Hematopoietic multipotent progenitor cell treated with erythropoietin and hydrocortisone succinate and interleukin-3 and kit ligand, for 4 days (in vitro differentiated cells): ENCODE measurements at regions not wholly inside any gene's neighbourhood (a gene's known extent, or its start where the extent isn't known, plus 50 kb on each side); places are given as distances from the start of the nearest gene placed in this dataset.
"Not testable (repeated sequence)": the region's sequence is repeated elsewhere in the genome, so short reads cannot be mapped to it uniquely, and the experiment has no call there.

Experiments
- DNase-seq: peaks from one replicate; pipeline ENCODE4 v3.0.0-alpha.2; 2015

DNA sequence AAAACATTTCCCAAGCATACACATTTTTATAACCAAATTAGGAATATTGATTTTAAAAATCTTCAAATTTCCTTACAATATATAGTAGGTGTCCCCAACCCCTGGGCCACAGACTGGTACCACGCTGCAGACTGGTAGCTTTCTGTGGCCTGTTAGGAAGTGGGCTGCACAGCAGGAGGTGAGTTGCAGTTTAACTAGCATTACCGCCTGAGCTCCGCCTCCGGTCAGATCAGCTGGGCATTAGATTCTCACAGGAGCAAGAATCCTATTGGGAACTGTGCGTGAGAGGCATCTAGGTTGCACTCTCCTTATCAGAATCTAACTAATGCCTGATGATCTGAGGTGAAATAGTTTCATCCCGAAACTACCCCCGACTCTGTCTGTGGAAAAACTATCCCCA lies 62.1 kb downstream of the ZWINT start:
- DNase-seq, result no peak

DNA sequence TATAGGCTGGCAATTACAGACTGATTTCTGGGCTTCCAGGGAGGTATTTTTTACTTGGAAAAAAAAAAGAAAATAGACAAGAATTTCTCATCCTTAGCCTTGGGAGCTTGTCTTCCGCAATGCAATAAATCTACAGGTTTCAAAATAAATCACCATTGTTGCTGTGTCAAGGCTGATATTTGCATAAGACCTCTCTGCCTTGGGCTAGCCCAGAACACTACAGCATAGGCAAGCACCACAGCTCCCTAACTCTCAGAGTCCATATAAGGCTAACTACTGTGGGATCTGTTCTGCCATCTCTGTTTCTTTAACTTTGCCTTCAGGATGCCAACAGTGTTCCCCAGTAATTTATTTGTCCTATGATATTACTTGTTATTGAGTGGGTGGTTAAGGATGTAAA lies 64.4 kb downstream of the ZWINT start:
- DNase-seq, result no peak

DNA sequence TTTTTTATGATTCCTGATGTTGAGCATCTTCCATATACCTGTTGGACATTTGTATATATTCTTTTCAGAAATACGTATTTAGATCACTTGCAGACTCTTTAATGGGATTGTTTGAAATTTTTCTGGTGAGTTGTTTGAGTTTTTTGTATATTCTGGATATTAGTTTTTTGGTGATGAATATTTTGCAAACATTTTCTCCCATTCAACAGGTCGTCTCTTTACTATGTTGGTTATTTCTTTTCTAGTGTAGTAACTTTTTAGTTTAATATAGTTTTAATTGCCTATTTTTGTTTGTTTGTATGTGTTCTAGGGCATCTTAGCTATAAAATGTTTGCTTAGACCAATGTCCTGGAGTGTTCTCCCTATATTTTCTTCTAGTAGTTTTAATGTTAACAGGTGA lies 72.7 kb downstream of the ZWINT start:
- no peak for DNase-seq

DNA sequence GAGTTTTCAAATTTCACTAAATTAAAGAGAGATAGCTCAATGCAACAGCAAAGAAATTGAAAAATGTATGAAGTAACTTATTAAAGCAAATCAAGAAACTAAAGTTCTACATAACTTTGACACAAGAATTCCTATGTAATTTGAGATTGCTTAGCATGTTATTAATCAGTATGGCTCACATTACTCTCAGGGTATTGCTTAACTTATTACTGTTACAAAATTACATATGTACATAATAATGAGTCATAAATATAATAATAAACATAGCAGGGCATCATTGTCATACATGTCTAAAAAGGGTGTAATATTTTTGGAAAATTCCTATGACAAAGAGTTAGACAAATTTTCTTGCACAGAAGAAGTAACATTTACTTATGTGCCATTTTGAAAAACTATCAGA lies 75.0 kb downstream of the ZWINT start:
- no peak for DNase-seq

DNA sequence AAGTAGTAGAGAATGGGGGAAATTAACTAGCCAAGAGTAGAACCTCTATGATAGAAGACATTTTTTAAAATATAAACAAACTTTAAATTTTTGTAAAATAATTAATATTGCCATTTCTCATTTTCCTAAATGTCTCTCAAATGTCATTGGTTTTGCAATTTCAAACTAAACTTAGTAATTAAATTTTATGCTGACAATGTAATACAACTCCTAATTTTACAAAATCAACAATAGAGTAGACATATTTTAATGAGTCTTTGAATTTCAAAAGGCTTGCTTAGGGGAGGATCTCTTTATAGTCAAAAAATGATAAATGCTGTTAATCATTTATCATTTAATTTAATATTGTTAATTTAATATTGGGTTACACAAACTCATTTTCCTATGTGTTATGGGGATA lies 81.8 kb downstream of the ZWINT start:
- no peak for DNase-seq

DNA sequence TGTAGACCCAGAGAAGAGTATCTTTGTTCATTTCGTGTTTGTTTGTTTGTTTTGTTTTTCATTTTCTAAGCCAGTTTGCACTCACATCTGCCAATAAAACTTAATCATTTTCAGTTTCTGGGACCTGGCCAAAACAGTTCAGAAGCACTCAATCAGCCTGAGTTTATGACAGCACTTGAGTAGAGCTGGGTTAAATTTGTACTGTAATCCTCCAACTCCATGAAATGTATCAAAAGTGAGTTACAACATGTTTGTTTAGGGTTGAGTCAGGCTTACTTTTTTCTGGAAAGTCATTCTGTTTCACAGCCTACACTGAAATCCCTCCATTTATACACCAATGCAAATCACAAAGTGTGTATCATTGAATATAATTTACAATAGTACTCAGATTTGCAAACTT lies 91.9 kb downstream of the ZWINT start:
- DNase-seq, result no peak

DNA sequence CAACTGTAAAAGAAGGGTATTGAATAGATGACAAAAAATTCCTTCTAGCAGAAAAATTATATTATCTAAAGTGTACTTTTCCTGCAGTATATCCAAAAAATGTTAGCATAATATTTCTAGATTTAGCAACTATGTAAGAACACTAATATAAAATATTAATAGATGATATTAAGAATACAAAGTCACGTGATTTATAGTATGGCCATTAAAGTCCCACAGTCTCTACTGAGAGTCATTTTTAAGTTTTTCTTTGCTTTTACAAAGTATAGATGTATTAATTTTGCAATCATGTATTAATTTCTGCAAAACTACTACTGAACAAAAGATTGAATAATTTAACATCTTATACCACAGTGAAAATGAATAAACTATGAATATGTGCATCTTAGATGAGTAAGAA lies 94.9 kb downstream of the ZWINT start:
- DNase-seq, result no peak

DNA sequence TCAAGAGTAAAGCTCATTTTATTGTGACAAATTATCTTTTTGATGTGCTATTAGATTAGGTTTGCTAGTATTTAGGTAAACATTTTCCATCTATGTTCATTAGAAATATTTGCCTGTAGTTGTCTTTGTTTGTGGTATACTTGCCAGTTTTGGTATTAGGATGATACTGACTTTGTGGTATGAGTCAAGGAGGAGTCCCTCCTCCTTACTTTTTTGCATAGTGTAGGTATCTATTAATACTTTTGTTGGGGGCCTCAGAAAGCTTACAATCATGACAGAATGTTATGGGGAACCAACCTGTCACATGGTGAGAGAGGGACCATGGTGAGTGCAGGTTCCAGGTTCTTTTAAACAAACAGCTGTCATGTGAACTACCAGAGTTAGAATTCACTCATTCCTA lies 102.1 kb downstream of the ZWINT start:
- DNase-seq, result no peak

DNA sequence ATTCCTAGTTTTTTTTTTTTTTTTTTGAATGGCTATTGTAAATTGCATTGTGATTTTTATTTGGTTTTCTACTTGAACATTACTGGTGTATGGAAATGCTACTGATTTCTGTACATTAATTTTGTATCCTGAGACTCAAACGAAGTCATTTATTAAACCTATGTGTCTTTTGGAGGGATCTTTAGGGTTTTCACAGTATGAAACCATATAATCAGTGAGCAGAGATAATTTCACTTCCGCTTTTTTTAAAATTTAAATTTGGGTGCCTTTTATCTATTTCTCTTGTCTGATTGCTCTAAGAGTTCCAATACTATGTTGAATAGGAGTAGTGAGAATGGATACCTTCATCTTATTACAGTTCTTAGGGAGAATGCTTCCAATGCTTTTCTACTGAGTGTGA lies 102.7 kb downstream of the ZWINT start:
- DNase-seq, result no peak

DNA sequence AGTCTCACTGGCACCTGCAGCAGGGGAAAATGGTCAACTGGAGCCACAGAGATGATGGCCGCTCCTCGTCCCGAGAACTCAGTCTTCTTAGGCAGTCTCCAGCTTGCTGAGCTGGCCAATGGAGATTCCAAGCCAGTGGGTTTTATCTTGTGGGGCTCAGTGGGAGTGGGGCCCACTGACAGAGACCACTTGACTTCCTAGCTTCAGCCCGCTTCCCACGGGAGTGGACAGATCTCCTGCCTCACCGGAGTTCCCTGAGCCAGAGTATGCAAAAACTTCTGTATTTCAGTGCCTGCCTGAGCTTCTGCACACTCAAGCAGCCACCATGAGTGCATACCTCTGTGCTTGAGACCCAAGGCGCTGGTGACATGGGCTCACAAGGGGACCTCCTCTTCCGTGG lies 105.8 kb downstream of the ZWINT start:
- no peak for DNase-seq

DNA sequence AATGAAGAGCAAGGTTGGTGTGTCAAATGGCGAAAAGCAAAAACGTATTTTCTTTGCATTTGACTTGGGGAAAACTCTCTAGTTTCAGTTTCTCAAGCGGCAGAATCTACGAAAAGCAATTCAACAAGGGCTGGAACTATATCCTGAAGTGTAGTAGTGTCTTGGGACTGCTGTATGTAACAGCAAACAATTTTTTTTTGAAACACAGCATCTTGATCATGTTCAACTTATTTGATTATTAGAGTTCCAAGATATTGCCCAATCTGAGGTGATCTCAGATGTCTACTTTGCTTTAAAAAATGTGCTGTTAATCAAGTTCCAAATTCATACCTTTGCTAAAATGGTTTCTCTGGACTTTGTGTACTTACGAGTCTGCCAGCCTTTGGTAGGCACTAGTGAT lies 120.6 kb downstream of the ZWINT start:
- DNase-seq, result no peak

DNA sequence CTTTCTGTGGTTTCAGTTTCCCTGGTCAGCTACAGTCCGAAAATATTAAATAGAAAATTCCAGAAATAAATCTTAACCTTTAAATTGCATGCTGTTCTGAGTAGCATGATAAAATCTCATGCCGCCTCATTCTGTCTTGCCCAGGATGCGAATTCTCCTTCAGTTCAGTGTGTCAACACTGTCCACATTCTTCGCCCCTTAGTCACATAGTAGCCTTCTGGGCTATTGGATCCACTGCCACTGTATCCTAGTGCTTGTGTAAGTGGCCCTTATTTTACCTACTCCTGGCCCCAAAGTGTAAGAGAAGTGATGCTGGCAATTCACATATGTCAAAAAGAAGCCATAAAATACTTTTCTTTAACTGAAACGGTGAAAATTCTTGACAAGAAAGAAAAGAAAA lies 129.6 kb downstream of the ZWINT start:
- no peak for DNase-seq

DNA sequence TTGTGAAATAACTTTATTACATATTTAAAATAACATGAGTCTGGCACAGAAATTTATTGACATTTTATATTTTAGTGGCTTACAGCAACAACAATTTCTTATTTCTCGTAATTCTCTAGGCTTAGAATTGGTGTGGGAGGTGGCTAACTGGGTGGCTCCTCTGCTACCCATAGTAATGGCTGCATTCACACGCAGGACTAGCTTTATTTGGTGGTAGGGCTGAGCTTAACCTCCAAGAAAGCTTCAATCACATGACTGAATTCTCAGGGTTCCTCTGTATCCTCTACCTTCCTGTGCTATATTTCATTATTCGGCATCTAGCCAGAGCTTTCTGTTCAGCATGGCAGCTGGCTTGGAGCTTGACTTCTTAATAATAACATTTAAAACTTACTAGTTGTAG lies 138.8 kb downstream of the ZWINT start:
- DNase-seq, result no peak

DNA sequence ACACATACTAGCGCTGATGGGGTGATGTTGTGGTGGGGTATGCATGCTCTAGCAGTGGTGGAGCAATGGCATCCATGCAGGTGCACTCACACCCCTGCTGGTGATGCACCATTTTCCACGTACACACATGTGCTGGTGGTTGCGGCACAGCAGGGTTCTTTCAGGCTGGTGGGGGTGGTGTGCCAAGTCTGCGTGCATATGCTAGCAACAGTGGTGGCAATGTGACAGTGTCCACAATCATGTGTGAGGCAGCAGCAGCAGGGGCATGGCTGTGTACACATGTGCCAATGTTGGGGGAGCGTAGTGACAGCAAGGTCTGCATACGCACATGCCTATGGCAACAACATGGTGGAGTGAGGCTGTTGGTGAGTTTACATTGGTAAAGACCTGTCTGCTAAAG lies 148.1 kb downstream of the ZWINT start:
- no peak for DNase-seq

DNA sequence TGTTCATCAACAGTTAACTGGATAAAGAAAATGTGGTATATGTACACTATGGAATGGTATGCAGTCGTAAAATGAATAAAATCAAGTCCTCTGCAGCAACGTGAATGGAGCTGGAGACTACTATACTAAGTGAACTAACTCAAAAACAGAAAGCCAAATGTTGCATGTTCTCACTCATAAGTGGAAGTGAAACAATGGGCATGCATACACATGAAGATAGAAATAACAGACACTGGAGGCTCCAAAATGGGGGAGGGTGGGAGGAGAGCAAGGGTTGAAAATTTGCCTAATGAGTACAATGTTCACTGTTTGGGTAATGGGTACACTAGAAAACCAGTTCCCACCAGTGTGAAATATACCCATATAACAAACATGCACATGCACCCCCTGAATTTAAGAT lies 179.5 kb downstream of the ZWINT start:
- no peak for DNase-seq

DNA sequence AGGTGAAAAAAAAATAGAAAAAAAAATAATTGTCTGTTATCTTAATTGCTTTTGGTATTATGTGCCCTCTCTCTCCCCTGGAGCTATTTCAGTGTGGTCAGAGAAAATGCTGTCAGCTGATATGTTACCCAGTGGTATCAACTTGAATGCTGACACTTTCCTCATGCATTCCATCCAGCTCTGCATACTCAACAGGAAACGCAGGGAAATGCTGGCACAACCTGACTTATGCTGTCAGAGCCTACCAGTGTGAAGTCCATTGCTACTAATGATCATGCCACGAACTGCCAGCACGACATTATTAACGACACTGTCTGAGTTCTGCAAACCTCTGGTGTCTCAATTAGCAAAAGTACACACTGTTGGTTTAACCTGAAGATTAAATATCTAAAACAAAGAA lies 182.8 kb downstream of the ZWINT start:
- no peak for DNase-seq

DNA sequence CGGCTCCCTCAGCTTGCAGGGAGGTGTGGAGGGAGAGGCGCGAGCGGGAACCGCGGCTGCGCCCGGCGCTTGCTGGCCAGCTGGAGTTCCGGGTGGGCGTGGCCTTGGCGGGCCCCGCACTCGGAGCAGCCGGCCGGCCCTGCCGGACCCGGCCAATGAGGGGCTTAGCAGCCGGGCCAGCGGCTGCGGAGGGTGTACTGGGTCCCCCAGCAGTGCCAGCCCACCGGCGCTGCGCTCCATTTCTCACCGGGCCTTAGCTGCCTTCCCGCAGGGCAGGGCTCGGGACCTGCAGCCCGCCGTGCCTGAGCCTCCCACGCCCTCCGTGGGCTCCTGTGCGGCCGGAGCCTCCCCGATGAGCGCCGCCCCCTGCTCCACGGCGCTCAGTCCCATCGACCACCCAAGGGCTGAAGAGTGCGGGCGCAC lies 206.0 kb downstream of the ZWINT start:
- not testable (repeated sequence) for DNase-seq

DNA sequence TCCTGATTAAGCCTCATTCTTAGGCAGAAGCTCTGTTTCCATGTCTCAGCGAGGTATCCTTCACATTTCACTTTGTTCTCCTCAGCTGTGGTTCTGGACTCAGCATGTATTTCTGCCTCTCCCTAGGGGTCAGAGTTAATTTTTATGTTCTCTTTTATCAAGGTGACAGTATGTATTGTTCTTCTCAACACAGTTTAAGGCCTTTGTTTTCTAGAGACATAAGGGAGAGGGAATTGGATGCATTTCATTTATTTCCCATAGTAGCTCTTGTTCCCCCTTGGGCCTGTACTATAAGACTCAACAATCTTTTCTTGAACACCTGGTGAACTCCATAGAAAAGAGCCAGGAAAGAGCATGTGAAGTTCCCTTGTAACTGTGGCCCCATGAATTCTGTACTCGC lies 214.3 kb downstream of the ZWINT start:
- no peak for DNase-seq

DNA sequence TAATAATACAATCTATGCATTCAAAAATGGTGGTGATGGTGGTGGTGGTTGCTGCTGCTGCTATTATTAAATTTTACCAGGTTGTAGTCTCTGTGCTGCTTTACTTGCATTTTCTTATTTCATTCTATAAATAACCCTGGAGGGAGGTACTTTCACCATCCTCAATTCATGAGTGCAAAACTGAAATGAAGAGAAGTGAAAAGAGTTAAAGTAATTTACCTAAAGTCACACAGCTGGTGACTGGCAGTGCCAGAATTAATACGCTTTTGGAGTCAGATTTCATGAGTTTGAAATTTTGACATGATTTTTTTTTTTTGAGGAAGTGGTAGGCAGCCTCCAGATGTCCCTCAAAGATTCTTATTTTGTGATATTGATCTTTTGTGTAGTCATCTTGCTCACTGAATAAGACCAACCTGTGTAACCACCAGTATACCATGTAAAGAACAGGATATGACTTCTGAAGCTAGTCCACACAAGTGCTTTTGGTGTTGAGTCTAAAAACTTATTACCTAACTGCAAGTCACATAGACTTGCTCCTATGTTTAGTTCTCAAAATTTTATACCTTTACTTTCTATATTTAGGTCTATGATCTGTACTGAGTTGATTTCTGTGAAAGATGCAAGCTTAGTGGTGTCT lies 218.8 kb downstream of the ZWINT start:
- DNase-seq, result peak; percentile 14

DNA sequence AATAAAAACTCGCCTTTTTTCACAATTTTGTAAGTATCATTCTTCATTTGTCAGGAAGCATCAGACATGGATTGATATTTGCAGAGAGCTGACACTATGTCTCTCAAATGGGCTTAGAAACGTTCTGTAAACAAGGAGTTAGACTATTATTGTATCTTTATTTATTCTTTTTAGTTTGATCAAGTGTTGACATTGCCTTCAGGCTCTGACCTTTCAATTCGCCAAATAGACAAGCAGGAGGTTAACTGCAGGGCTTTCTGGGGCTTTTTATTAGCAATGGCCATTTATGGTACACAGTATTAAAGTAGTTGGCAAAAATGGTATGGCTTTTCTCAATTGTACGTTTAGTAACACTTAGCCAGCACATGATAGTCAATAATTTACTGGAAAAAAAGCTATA lies 221.7 kb downstream of the ZWINT start:
- DNase-seq, result no peak

DNA sequence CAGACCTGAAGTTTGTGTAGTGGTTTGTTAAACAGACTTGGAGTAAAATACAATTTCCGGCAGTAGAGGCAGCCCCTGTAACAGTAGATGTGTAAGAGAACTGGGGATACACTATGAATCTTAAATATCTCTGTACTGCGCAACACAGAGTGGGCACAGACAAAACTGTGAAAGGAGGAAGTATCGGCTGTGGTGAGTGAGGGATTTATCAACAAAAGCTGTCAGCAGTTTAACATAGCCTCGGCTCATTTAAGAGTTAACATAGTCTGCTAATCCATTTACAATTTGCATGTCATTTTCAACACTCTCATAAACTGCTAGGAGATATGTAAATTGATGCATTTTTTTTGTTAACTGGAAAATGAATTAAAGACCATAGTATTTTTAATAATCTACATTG lies 225.2 kb downstream of the ZWINT start:
- peak; percentile 4 for DNase-seq

DNA sequence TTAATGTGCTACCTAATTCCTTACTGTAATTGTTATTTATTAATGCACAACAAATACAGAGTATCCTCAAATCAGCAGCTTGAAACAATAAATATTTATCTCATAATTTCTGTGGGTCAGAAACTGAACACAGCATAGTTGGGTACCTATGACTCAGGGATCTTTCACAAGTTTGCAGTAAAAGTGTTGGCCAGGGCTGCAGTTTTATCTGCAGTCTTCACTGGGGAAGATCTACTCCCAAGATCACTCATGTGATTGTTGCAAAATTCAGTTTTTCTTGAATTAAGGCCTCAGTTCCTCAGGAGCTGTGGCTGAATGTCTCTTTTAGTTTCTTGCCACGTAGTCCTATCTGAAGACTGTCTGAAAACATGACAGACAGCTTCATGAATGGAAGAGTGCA lies 237.8 kb downstream of the ZWINT start:
- DNase-seq, result no peak

DNA sequence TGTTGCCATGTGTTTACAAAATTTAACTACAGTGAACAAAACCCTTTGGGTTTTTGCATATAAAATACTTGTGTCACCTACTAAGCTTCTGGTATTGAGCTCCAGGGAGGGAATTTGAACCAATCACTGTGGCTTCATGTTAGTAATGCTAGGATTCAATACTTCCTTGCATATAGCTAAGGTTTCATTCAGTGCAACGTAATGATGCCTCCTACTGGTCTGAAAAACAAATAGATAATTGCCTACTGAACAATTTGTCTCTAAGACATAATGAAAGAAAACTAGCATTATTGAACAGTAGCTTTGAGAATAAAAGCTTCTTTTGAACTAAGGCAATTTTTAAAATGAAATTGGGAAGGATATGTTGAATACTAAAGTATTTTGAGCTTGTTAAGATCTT lies 244.4 kb downstream of the ZWINT start:
- peak; percentile 7 for DNase-seq

DNA sequence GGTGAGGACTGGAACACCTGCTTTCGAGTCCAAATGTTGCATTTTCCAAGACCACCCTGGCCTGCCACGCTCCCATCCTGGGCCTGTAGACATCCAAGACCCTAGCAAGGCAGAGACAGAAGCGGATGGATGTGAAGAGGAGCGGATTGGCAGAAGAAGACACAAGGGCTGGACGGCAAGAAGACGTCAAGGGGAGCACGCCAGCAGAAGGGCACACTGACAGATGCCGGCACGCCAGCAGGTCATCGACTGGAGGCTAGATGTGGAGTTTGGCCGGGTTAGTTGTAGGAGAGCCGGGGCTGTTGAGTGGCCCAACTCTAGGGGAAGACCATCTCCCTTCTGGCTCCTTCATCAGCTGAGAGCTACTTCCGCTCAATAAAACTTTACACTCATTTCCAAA lies 251.6 kb downstream of the ZWINT start:
- DNase-seq, result no peak

DNA sequence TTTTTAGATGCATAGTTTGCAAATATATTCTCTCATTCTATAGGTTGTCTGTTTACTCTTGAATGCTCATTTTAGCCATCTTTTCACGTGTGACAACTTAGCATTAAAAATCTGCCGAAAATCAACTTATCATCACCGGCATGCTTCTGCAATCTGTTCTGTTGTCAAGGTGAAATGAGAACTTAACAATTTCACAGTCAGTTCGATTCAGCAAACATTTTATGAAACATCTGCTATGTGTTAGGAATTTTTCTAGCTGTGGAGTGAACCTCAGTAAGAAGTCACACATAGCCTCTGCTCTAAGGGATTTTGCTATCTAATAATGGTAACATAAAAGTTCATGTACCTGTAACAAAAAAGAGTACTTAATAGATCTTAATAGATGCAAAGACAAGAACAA lies 256.1 kb downstream of the ZWINT start:
- DNase-seq, result no peak

DNA sequence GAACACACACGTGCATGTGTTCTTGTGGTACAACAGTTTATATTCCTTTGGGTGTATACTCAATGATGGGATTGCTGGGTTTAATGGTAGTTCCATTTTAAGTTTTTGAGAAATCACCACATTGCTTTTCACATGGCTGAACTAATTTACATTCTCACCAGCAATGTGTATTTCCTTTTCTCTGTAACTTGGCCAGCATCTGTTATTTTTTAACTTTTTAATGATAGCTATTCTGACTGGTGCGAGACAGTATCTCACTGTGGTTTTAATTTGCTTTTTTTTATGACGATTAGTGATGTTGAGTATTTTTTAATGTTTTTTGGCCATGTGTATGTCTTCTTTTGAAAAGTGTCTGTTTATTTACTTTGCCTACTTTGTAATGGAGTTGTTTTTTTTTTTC lies 256.6 kb downstream of the ZWINT start:
- no peak for DNase-seq
